Endometrial microvascular endothelial cells (primary cell): ENCODE measurements at regions not wholly inside any gene's neighbourhood (a gene's known extent, or its start where the extent isn't known, plus 50 kb on each side); places are given as distances from the start of the nearest gene placed in this dataset.
"Not testable (repeated sequence)": the region's sequence is repeated elsewhere in the genome, so short reads cannot be mapped to it uniquely, and the experiment has no call there.

ENCODE experiments used
- in situ Hi-C: cut with HindIII; loops from 2 replicates; pipeline ENCODE4 v1.10.0; 2017; ENCODE audit warnings: low sequenced_read_pairs, low pct_unique_long_range_greater_than_20kb; ENCODE audit errors: inconsistent ontology term

- in situ Hi-C loops = no loop called here
Observed at GRCh38 chr15:92749216-92749615, 93.6 kb upstream of the FAM174B start.

DNA sequence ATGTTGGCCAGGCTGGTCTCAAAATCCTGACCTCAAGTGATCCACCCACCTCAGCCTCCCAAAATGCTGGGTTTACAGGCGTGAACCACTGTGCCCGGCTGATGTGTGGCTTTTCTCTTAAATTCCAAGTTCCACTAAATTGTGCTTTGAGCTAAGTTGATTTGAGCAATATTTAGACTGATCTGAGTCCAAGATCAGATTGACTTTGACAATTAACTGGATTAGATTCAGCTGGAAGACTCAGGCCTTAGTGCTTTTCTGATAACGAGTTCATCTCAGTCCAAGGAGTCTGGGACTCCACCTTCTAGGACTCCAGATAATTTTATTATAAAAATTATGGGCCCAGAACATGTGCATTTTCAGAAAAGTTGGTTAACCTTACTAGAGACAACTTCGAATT lies 94.4 kb upstream of the FAM174B start:
- in situ Hi-C loops = no loop called here

DNA sequence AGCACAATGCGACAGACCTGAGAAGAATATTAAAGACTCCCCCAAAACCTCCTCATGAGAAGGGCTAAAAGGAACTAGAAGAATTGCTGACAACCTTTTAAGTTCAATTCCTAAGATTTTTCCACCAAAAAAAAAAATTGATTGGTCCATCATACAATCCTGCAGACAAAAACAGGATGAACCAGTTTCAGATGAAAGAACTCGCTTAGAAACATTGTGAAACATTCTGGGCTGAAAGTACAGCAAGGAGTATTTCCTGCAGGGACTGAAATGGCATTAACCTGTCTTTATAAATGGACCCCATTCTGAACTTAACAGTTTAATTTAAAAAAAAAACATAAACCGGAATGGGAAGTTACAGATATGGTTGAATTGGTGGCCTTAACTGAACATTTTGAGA lies 96.0 kb upstream of the FAM174B start:
- in situ Hi-C loops = no loop called here

DNA sequence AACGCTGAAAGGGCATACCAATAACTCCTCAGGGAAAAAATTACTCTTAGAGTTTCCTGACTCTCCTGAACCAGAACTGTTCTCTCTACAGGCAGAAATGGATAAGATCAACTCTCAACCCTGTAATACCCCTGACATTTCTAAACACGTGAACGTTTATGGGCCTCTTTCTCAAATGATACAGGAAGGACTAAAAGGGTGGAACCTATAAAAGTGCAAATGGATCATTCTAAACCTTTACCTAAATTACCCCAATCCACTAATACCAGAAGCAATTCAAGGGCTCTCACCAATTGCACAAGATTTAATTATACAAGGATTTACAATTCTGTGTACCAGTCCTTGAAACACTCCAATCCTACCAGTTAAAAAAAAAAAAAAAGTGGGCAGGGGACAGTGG lies 98.0 kb upstream of the FAM174B start:
- in situ Hi-C loops = no loop called here

DNA sequence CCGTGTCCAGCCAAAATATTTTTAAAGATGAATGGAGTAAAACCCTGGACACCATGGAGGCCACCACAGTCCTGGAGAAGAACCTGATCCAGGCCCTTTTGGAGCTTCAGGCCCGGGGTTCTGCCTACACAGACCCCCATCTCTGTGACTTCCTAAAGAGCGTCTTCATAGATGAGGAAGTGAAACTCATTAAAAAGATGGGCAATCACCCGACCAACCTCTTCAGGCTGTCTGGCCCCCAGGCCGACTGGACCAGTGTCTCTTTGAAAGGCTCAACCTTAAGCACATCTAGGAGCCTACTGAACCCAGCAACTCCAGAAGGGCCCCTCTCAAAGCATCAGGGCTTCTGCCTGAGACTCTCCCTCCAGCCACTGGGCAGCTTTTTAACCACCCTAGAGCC lies 107.9 kb upstream of the FAM174B start:
- in situ Hi-C loops = no loop called here

DNA sequence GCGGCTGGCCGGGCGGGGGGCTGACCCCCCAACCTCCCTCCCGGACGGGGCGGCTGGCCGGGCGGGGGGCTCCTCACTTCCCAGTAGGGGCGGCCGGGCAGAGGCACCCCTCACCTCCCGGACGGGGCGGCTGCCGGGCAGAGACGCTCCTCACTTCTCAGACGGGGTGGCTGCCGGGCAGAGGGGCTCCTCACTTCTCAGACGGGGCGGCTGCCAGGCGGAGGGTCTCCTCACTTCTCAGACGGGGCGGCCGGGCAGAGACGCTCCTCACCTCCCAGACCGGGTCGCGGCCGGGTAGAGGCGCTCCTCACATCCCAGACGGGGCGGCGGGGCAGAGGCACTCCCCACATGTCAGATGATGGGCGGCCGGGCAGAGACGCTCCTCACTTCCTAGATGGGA lies 112.6 kb upstream of the FAM174B start:
- in situ Hi-C loops = not testable (repeated sequence)

DNA sequence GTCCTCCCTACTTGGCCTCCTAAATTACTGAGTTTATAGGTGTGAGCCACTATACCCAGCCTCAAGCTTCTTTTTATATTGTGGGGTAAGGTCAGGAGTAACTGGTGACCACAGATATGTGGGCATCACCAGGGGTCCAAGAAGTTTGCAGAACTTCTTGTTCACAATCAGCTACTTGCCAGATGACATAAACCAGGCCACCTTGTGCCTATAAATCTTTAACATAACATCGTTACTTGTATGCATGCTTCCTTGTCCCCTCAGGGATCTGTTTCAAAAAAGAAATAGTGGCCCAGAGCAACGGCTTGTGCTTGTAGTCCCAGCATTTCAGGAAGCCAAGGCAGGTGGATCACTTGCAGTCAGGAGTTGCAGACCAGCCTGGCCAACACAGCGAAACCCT lies 115.1 kb upstream of the FAM174B start:
- in situ Hi-C loops = no loop called here

DNA sequence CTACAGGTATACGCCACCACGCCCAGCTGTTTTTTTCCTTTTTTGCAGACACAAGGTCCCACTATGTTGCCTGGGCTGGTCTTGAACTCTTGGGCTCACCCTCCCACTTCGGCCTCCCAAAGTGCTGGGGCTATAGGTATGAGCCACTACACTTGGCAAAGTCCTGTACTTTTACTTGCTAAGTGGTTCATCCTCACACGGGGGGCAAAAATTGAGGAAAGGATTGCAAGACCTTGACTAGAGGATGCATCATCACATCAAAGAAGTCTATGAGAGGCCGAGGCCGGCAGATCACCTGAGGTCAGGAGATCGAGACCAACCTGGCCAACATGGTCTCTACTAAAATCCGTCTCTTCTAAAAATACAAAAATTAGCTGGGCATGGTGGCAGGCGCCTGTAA lies 116.5 kb upstream of the FAM174B start:
- in situ Hi-C loops = no loop called here

DNA sequence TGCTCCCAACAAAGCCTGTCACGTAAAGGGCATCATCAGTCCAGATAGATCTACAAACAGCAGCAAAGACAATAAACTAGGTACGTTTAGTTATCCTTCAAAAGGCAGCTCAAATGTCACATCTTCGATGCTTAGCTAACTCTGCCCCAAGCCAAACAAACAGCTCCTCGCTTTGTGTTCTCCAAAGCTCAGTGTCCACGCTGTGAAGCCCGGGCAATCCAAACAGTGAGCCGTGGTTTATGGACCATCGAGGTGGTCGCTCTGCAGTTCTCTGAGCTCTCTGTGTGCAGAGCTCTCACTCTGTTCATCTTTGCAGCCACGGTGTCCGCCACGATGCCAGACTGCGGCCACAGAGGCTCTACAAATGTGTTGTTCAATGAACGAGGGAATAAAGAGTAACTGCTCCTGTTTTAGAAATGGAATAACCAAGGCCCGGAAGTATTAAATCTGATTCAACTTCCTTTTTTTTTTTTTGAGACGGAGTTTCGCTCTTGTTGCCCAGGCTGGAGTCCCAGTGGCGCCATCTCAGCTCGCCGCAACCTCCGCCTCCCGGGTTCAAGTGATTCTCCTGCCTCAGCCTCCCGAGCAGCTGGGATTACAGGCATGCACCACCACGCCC lies 117.2 kb upstream of the FAM174B start:
- in situ Hi-C loops = no loop called here

- in situ Hi-C loops = no loop called here
Observed at GRCh38 chr15:92773340-92773739, 117.8 kb upstream of the FAM174B start.

DNA sequence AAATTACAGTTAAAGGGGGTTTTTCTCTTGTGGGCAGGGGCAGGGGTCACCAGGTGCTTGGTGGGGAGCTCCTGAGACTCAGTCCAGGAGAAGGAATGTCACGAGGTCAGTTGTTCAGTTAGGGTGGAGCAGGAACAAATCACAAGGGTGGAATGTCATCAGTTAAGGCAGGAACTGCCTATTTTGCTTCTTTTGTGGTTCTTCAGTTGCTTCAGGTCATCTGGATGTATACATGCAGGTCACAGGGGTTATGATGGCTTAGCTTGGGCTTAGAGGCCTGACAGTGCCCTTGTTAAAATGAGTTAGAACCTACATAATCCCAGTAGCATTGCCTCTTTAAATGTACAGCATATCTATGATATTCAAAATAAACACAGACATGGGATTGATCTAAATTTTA lies 120.2 kb upstream of the CHD2 start:
- in situ Hi-C loops = no loop called here

DNA sequence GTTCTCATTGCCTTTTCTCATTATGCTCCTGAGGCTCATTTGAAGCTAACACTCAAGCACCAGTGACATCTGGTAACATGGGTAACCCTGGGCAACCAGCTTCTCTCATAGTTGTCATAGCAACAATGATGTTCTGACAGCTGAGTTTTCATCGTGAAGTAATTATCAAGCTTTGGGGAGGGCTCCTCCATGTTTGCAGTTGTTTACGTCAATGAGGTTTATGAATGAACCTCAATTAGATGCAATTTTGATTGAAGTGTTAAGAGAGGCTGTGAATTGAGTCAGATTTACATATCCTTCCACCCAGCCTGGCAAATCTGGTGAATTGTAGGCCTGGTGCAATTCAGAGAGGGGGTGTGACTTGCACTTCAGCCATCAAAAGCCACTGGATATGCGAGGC lies 119.3 kb upstream of the CHD2 start:
- in situ Hi-C loops = no loop called here

DNA sequence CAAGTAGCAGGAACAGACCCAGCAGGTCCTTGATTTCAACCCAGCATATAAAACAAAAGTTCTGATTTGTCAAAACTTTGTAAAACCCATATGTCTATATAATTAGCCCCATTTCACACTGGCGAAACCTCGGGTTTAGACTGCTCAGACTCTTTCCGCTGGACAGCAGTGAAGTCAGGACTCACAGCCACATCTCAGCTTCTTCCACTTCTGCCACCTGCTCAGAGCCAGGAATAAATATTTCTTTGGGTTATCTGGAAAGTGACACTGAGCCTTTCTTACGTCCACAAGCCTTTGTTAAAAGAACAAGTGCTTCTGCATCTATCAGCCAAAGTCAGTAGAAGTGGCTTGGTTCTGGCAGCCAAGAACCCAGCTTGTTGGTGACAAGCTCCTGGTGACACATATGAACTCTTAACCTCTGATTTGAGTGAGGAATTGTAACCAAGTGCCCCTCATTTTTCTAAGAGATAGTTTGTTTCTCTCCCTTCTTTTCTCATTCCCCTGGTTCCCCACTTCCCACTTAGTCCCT lies 118.1 kb upstream of the CHD2 start:
- in situ Hi-C loops = no loop called here

DNA sequence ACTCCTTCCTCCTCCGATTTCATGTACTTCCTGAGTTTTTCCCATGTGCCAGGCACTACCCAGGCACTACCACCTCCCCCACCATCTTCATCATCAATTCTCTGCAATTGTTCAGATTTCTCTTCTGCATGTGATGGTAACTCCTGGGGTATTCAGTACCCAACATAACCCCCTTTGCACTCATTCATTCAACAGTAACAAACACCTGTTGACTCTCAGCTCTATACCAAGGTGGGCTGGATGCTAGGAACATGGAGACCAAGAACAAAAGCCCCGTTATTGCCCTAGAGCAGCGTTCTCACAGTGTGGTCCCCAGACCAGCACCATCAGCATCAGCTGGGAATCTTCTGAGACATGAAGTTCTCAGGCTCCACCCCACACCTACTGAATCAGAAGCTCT lies 113.0 kb upstream of the CHD2 start:
- in situ Hi-C loops = no loop called here

DNA sequence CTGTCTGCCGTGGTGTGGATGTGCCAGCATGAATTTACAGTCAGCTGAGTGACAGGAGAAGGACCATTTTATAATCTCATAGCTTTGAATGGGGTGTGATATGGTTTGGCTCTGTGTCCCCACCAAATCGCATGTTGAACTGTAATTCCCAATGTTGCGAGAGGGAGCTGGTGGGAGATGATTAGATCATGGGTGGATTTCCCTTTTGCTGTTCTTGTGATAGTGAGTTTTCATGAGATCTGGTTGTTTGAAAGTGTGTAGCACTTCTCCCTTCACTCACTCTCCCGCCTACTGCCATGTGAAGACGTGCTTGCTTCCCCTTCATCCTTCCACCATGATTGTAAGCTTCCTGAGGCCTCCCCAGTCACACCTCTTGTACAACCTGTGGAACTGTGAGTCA lies 111.9 kb upstream of the CHD2 start:
- in situ Hi-C loops = no loop called here

DNA sequence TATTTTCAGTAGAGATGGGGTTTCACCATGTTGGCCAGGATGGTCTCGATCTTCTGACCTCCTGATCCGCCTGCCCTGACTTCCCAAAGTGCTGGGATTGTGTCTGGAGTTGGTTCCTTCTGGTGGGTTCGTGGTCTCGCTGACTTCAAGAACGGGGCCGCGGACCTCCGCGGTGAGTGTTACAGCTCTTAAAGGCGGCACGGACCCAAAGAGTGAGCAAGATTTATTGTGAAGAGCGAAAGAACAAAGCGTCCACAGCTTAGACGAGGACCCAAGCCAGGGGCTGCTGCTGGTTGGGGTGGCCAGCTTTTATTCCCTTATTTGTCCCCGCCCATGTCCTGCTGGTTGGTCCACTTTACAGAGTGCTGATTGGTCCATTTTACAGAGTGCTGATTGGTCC lies 111.3 kb upstream of the CHD2 start:
- in situ Hi-C loops = not testable (repeated sequence)

- in situ Hi-C loops = no loop called here
Observed at GRCh38 chr15:92796161-92796611, 103.9 kb upstream of the CHD2 start.

DNA sequence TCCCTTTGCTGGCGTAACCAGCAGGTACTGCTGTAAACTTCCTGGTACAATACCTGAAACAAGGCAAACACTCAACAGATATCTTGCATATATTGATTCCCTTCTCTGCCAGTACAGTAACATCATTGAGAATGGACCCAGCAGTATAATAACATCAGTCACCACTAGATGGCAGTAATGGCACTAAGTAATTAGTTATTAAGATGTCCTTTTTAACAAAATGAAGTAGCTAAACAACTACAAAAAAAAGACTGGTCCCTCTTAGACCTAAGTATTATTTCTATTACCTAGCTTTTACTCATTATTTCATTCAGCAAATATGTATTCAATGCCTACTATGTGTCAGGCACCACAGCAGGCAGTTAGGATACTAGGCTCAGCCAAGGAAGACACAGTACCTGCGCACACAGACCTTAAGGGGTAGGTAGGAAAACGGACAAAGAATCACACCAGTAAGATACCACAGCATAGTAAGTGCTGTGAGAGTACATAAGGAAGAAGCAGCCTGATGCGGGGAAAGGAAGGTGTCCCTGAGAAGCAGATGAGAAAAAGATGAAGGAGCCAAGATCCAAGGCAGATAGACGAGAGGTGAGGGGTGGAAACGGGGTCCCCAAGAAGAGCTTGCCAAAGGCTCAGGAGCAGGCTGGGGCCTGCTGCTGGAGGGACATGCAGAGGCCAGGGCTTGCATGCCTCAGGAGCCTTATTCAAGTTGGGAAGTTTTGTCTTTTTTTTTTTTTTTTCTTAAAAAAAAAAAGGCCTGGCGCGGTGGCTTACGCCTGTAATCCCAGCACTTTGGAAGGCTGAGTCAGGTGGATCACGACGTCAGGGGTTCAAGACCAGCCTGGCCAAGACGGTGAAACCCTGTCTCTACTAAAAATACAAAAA lies 102.7 kb upstream of the CHD2 start:
- in situ Hi-C loops = no loop called here

DNA sequence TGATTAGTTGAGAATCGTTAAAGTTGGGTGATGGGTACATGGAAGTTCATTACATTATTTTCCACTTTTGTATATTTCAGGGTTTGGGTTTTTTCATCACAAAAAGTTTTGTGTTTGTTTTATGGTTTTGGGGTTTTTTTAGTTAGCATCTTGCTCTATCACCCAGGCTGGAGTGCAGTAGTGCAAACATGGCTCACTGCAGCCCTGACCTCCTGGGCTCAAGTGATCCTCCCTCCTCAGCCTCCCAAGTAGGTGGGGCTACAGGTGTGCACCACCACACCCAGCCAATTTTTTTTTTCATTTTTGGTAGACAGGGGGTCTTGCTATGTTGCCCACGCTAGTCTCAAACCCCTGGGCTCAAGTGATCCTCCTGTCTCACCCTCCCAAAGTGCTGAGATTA lies 100.1 kb upstream of the CHD2 start:
- in situ Hi-C loops = no loop called here

DNA sequence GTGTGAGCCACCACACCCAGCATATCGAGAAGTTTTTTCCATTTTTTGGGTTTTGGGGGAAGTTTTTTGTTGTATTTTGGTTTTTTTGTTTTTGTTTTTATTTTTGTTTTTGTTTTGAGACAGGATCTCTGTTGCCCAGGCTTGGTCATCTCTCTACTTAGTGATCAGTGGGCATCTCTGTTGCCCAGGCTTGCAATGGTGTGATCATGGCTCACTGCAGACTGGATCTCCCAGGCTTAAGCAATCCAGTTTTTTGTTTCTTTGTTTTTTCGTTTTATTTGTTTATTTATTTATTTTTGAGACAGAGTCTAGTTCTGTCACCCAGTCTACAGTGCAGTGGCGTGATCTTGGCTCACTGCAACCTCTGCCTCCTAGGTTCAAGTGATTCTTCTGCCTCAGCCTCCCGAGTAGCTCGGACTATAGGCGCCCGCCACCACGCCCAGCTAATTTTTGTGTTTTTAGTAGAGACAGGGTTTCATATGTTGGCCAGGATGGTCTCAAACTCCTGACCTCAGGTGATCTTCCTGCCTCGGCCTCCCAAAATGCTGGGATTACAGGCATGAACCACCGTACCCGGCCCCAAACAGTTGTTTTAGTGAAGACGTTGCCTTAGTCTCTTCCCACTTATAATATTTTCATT lies 99.6 kb upstream of the CHD2 start:
- in situ Hi-C loops = not testable (repeated sequence)
